CD4-positive, alpha-beta T cell treated with Interleukin-4 for 1 hour (primary cell): ENCODE measurements at regions not wholly inside any gene's neighbourhood (a gene's known extent, or its start where the extent isn't known, plus 50 kb on each side); places are given as distances from the start of the nearest gene placed in this dataset.

Source experiments
- DNase-seq, 2 donors: peaks; one replicate each; pipeline ENCODE4 v3.0.0-alpha.2; 2020 to 2022

DNA sequence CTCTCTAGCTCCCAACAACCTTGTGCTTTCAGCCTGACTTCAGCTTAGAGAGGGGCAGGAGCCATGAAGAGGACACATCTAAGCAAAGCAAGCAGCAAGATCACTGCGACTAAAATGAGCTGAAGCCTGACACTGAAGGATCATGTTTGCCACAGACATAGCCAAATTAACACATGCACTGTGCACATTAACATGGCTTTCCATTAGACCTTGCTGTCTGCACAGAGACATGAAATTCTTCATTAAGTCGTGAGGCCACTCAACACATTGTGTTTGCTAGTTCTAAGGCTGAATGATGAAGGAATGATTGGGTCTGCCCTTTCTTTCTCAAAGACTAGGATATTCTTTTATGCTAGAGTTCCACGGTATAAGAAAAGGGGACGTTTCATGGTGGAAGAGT lies 558.3 kb upstream of the PSMD7 start:
- no peak for DNase-seq

GRCh38 chr16:73737637-73738036 lies 559.0 kb upstream of the PSMD7 start:
- no peak for DNase-seq

DNA sequence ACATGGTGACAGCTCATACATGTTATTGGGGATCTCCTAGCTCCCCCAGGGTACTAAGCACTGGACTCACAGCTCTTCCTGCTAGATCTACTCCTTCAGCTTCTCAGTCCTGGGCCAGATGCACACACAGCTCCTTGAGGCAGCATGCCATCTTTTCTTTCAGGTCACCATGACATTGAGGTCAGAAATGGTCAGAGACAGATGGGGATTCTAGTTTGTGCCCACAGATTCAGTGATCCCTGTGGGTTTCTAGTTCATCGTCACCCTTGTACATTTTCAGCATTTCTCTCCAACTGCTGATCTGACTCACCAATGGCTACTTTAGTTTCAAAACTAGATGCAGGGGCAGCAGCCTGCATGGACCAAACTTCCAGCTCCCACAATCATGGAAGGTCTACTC lies 560.7 kb upstream of the PSMD7 start:
- DNase-seq = no peak

DNA sequence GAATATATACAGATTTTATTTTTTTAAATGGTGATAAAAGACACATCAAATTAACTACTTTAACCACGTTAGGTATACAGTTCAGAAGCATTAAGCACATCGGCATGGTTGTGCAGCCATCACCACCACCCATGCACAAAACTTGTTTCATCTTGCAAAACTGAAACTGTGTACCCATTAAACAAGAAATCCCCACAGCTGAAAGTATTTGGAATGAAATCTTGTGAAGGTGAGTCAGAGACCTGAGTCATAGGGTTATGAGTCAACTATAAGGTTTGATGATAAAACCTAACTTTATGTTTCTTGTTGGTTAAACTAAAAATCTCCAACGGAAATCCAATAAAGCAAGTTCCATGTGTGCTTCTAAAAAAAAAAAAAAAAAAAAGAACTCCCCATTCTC lies 561.6 kb upstream of the PSMD7 start:
- no peak for DNase-seq

DNA sequence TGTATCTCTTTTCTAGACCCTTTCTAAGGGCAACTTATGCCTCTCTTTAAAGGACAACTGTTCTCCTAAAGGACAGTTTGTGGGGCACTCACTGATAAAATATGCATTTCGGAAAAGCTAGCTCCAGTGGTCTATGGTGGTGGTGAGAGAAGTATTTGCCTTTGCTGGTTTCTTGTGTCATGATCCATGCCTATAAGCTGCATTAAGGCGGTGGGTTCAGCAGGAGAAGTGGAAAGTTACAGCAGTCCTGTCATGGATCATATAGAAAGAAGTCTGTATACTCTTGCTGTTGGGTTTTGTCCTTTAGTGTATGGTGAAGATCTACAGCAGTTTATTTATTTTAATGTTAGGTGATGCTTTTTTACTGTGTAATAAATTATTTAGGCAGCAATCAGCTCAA lies 563.9 kb upstream of the PSMD7 start:
- DNase-seq = no peak

GRCh38 chr16:73732143-73732542 lies 564.5 kb upstream of the PSMD7 start:
- DNase-seq = no peak

DNA sequence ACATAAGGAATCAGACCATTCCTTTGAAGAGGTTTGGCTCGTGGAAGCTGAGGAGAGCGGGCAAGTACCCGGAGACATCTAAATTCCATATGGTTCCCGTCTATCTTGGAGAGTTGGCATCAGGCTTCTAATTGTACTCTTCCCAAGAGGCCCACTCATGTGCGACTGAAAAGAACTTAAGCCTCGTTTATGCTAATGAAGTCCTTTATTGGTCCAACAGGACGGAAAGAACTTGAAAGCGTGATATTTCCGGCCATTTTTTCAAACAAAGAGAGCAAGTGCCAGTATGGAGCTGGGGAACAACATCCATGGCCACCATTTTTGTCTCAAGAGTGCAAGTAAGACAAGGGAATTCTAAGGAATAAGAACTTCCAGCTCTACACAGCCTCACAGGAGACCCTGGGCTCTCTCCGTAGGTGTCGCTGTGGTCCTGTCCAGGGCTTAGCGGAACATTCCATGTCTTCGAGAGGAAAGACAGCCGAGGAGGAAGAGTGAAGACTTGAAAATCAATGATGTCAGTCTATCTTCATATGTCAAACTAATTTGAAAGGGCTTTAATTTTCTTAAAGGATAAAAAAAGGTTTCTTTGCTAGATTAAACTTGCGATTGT lies 566.0 kb upstream of the PSMD7 start:
- DNase-seq = no peak

GRCh38 chr16:73725156-73725555 lies 571.5 kb upstream of the PSMD7 start:
- no peak for DNase-seq

DNA sequence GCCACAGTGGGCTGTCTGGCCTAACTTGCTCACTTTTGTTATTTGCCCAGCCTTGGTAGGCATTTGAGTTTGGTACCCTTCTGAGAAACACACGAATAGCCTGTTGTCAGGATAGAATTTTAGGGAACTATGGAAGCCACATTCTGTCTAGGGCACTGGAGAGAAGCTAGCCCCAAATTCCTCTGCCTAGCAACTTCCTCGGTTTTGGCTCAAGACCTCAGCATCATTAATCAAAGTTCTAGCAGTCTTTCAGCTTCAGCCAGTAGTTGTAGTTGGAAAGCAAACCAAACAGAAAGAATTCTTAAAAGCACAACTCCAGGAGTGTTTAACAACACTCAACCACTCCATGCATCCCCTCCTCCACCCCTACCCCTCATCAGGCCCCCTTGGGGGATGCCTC lies 572.1 kb upstream of the PSMD7 start:
- no peak for DNase-seq

DNA sequence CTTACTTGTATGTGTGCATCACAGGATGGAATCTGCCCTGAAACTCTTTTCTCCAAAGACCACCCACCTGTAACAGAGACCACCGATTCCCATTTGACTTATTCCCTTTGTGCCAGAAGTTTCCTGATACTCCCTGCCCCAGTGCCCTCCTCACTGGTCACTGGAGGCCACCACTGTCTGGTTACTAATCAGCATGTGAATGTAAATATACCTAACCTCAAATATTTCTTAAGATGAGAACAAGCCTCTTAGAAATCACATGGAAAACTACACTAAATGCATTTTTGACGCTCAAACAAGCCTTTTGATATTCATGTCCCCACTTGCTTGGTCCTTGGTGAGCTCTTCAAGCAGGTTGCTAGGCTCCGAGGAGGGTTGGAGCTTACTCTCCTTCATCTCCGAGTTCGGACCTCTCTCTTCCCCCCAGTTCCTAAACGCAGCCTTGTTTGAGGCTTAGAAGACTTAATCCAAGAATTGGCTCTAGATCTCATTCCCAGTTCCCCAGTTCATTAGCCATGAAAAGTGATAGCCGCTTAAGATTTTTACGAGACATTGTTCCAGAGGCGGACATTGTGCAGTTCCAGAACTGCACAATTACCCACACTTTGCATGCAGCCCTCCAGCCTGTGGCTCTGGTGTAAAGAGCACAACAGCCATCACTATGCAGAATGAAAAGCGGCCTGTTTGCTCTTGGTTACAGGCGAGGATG lies 579.2 kb upstream of the PSMD7 start:
- no peak for DNase-seq

DNA sequence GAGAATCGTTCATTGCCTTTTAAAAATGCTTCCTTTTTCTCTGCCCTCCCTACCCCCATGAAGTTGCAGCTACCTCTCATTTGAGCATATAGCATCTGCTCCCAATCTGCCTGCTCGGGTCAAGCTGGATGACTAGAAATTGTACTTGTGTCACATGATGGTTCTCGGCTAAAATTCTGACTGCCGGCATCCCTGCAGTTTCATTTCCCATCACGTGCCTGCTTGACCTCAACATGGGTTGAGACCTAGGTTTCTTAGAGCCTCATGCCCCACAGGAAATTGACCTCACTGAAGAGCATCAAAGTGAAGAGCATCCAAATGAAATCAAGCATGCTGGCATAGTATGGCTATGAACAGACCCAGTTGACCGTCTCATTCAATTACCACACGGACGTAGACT lies 581.6 kb upstream of the PSMD7 start:
- no peak for DNase-seq

- DNase-seq = no peak
Measured at GRCh38 chr16:73713778-73714495, 582.7 kb upstream of the PSMD7 start.

DNA sequence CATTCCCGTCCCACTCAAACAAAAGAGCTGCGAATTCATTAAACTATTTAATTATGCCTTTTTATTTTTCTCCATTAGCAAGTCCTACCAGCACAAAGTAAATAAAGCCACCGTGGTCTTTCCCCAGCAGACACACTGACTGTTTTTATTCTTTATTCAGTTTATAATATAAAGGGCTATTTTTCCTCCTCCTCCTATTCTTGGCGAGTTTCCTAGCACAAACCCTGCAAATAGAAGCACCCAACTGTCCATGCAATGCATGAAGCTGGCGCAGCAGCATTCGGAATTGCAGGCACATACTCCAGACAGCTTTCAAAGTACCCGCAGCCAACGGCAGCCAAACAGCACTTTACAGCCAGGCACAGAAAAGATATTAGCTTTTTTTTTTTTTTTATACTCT lies 583.4 kb upstream of the PSMD7 start:
- DNase-seq = no peak

- DNase-seq = no peak
Measured at GRCh38 chr16:73711406-73712080, 585.1 kb upstream of the PSMD7 start.

- DNase-seq = no peak
Measured at GRCh38 chr16:73710526-73710925, 586.1 kb upstream of the PSMD7 start.

- no peak for DNase-seq
Measured at GRCh38 chr16:73707863-73708262, 588.8 kb upstream of the PSMD7 start.

- no peak for DNase-seq
Measured at GRCh38 chr16:73703891-73704290, 592.7 kb upstream of the PSMD7 start.

DNA sequence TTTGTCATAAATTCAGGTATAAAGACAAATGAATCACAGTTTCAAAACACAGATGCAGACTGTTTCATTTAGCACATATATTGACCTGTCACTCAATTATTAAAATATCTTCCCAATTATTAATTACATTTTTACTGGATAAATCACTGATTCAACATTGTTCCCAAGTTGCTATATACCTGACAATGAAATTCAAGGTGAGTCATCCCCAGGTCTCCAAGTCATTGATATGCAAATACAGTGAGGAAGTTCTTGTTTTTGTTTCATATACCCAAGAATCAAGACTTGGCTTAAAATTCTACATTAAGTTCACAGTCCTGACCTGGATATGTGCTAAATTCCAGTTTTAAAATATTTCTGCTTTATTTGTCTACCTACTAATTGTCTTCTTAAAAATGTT lies 599.3 kb upstream of the PSMD7 start:
- no peak for DNase-seq

- no peak for DNase-seq
Measured at GRCh38 chr16:73692861-73693260, 603.8 kb upstream of the PSMD7 start.

DNA sequence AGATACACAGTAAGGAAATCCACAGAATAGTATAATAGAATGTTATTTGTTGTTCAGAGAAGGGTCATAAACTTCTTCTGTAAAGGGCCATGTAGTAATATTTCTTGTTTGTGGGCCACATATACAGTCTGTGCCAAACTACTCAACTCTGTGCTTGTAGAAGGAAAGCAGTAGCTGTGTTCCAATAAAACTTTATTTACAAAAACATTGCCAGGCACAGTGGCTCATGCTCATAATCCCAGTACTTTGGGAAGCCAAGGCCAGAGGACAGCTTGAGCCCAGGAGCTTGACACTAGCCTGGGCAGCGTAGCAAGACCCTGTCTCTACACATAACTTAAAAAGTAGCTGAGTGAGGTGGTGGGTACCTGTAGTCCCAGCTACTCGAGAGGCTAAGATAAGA lies 612.8 kb upstream of the PSMD7 start:
- DNase-seq = no peak

DNA sequence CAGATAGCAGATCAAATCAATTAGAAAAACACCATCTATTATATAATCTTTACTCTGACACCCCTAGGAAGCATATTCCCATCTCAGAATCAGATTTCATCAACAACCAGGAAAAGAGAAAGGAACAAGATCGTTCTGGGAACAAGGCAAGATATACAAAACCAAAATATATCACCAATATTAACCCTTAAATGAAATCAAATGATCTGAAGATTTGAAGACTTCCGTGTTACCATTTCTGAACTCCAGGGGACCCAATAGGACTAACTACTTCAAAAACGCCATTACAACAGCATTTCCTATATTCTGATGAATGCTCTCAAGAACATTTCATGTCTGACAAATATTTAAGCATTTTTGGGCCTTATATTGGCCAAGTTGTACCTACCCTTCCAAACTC lies 624.2 kb upstream of the ZFHX3 start:
- no peak for DNase-seq

DNA sequence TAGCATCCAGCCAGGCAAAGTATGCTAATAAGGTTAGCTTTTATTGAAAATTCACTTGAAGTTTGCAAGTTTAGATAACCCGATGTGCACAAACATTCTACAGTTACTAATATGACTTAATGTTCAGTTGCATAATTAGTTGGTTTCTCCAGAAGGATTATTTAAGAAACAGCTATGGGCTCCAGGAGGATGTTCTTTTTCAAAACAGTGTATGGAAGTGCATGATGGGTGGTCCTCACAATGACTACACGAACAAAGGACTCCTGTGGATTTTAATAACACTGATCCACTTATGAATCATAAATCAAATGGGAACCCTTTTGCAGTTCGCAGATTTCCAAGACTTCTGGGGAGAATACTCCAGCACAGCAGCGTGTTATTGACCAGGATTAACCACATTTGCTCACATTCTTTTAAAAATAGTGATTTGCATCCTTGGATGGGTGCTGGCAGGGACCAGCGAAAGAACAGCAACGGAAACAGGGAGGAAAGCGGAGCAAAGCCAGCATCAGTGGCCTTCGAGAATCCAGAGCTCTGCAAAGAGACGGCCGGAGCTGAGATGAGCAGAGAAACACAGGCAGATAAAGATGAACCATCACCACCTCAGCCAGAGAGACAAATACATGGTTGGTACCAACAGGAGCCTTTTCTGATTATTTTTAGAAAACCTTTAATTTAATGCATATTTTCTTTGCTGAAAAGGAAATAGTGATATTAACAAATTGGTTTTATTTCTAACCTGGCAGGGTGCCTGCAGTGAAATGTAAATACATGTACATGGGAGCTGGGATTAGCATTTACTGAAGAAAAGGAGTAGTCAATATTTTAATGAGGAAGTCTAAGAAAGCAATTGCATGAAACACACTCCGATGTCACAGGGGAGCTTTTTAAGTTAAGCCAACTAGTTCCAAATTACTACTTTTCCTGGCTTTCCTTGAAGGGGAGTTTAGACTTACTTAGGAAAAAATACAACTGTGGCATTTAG lies 623.2 kb upstream of the ZFHX3 start:
- no peak for DNase-seq
